Loucy (cell line): ENCODE measurements at regions not wholly inside any gene's neighbourhood (a gene's known extent, or its start where the extent isn't known, plus 50 kb on each side); places are given as distances from the start of the nearest gene placed in this dataset.

Source experiments
- H2AFZ ChIP-seq: fragments of 200-600 bp; sonication (generic); 2 replicates; pipeline ENCODE4 v1.6.0; 2016; ENCODE audit warnings: antibody characterized with exemption, mild to moderate bottlenecking, low read length, moderate library complexity
- H3F3A ChIP-seq: fragments of 200-600 bp; 2 replicates; pipeline ENCODE4 v1.6.0; 2016; ENCODE audit warnings: antibody characterized with exemption, low read depth, mild to moderate bottlenecking
- H3K27me3 ChIP-seq: fragments of 200-600 bp; sonication (generic); 2 replicates; pipeline ENCODE4 v1.6.1; 2014; ENCODE audit warnings: low read length, mild to moderate bottlenecking; ENCODE audit not compliant: insufficient read depth, poor library complexity, severe bottlenecking
- H3K36me3 ChIP-seq: fragments of 200-600 bp; sonication (generic); 2 replicates; pipeline ENCODE4 v1.6.1; 2016; ENCODE audit warnings: low read length; ENCODE audit not compliant: insufficient read depth
- H3K4me1 ChIP-seq: fragments of 200-600 bp; sonication (generic); 2 replicates; pipeline ENCODE4 v1.5.1; 2014; ENCODE audit warnings: low read length, mild to moderate bottlenecking; ENCODE audit not compliant: insufficient read depth, poor library complexity, severe bottlenecking
- H3K4me2 ChIP-seq: fragments of 200-600 bp; sonication (generic); 2 replicates; pipeline ENCODE4 v1.6.0; 2014; ENCODE audit warnings: antibody characterized with exemption, low read length, low read depth, mild to moderate bottlenecking; ENCODE audit not compliant: poor library complexity, severe bottlenecking
- H3K4me3 ChIP-seq: fragments of 200-600 bp; sonication (generic); 2 replicates; pipeline ENCODE4 v1.5.1; 2014; ENCODE audit warnings: low read length, mild to moderate bottlenecking, mixed read lengths; ENCODE audit not compliant: poor library complexity, severe bottlenecking
- H3K79me2 ChIP-seq: fragments of 200-600 bp; sonication (generic); 2 replicates; pipeline ENCODE4 v1.6.1; 2014; ENCODE audit warnings: low read length; ENCODE audit not compliant: insufficient read depth
- H3K9ac ChIP-seq: fragments of 200-600 bp; sonication (generic); 2 replicates; pipeline ENCODE4 v1.6.0; 2014; ENCODE audit warnings: mild to moderate bottlenecking, low read depth, low read length, moderate library complexity; ENCODE audit not compliant: poor library complexity, severe bottlenecking
- H3K9me2 ChIP-seq: fragments of 200-600 bp; sonication (generic); replicated peaks from 2 replicates; pipeline ENCODE4 v1.6.1; 2016; ENCODE audit warnings: low read depth, low read length, mixed read lengths
- H3K9me3 ChIP-seq: fragments of 200-600 bp; sonication (generic); 2 replicates; pipeline ENCODE4 v1.6.1; 2014; ENCODE audit warnings: mild to moderate bottlenecking, antibody characterized with exemption, low read length, low read depth; ENCODE audit not compliant: insufficient read depth
- H4K20me1 ChIP-seq: fragments of 200-600 bp; sonication (generic); 2 replicates; pipeline ENCODE4 v1.6.0; 2014; ENCODE audit warnings: antibody characterized with exemption, low read length, mild to moderate bottlenecking; ENCODE audit not compliant: insufficient read depth, poor library complexity, severe bottlenecking
- EZH2phosphoT487 ChIP-seq: fragments of 200-600 bp; IDR thresholded peaks from 2 replicates; pipeline ENCODE4 v1.6.1; 2018; ENCODE audit warnings: antibody characterized with exemption, mild to moderate bottlenecking, moderate library complexity, borderline replicate concordance
- TF ChIP-seq, protein P1 (sequence below): fragments of 200-600 bp; sonication (generic); conservative IDR thresholded peaks from 2 replicates; pipeline ENCODE4 v1.5.1; 2014; ENCODE audit warnings: mild to moderate bottlenecking, antibody characterized with exemption, low read length

DNA sequence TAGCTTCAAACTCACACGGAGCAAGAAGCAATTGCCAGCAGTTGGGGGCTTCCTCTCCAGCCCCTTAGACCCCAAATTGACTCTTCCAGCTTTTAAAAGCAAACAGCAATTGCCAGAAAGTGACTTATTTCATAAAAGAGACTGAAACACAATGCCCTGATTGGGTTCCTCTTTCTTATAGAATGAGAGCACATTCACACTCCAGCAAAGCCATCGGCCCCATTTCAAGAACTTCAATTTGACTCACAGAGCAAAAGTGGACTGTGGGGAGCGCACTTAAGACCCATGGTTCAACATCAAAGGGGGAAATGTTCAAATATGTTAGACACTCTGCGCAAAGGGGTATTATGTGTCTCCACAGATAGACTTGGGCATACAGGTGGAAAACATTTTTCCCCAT is 484.7 kb downstream of the BCL11A start:
- TF ChIP-seq EZH2phosphoT487 = no peak
- TF ChIP-seq, protein P1, sequence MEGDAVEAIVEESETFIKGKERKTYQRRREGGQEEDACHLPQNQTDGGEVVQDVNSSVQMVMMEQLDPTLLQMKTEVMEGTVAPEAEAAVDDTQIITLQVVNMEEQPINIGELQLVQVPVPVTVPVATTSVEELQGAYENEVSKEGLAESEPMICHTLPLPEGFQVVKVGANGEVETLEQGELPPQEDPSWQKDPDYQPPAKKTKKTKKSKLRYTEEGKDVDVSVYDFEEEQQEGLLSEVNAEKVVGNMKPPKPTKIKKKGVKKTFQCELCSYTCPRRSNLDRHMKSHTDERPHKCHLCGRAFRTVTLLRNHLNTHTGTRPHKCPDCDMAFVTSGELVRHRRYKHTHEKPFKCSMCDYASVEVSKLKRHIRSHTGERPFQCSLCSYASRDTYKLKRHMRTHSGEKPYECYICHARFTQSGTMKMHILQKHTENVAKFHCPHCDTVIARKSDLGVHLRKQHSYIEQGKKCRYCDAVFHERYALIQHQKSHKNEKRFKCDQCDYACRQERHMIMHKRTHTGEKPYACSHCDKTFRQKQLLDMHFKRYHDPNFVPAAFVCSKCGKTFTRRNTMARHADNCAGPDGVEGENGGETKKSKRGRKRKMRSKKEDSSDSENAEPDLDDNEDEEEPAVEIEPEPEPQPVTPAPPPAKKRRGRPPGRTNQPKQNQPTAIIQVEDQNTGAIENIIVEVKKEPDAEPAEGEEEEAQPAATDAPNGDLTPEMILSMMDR = no peak
- no peaks in the 10 kb centered on the region for H3K79me2 ChIP-seq
- H3K36me3 ChIP-seq = no peaks in the 10 kb centered on the region
- H3K4me2 ChIP-seq = no peak overlapping the region
- H3K4me3 ChIP-seq = no peak overlapping the region
- no peaks in the 10 kb centered on the region for H3K9me3 ChIP-seq
- H4K20me1 ChIP-seq = no peaks in the 10 kb centered on the region
- no peak overlapping the region for H3K9ac ChIP-seq
- H2AFZ ChIP-seq = no peak overlapping the region
- H3K27me3 ChIP-seq = no peaks in the 10 kb centered on the region
- H3F3A ChIP-seq = no peaks in the 10 kb centered on the region
- no peaks in the 10 kb centered on the region for H3K9me2 ChIP-seq
- H3K4me1 ChIP-seq = no peaks in the 10 kb centered on the region

DNA sequence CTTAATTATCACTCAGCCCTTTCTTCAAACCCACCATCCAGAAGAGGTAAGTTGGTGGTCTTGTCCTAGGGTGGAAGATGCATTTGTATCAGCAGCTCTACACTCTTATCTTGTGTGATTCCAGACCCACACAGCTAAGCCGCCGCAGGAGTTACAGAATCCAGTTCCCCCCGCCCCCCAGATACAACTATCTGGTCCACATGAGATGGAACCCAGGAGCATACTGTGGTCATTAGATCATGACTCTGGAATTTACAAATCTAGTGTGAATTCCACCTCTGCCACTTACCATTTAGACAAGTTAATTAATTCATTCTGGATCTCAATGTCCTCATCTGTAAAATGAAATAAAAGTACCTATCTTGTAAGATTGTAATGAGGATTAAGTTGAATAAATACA is 486.4 kb downstream of the BCL11A start:
- Histone ChIP-seq H3K79me2 (no peaks in the 10 kb centered on the region), H3F3A (no peaks in the 10 kb centered on the region), H3K4me1 (no peaks in the 10 kb centered on the region), H3K9me3 (no peaks in the 10 kb centered on the region), H2AFZ (no peak overlapping the region), H3K36me3 (no peaks in the 10 kb centered on the region), H3K9me2 (no peaks in the 10 kb centered on the region), H3K4me2 (no peak overlapping the region), H4K20me1 (no peaks in the 10 kb centered on the region), H3K9ac (no peak overlapping the region), H3K27me3 (no peaks in the 10 kb centered on the region), H3K4me3 (no peak overlapping the region)
- TF ChIP-seq EZH2phosphoT487 = no peak
- TF ChIP-seq, protein P1 = no peak

DNA sequence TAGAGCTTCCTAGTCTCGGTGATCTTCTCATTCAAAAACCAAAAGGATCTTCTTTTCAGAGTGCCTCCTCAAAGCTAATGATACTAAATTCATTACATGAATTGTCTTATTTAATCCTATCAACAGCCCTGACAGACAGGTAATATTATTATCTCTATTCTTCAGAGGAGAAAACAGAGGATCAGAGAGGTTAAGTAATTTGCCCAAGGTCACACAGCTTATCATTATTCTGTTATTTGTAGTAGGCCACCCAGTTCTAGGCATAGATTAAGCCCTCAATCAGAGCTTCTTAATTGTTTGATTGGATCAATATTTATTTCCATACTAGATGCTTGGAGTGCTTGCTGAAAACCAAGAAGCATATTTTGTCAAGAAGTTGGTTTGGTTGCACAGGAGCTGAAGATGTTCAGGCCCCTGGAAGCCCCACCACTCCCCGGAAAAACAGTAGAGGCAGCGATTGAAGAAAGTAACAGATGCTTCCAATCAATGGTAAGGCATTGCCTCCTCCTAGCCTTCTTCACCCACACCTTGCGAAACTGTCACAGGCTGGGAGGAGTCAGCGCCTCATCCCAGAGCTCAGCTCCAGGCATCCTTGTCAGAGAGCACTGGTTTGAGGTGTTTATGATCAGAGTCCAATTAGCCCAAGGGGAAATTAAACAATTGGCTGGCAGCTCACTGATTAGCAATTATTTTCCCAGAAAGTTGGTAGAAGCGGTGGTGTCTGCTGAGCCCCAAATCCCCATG is 487.2 kb downstream of the BCL11A start:
- no peak overlapping the region for H3K4me2 ChIP-seq
- no peaks in the 10 kb centered on the region for H3K9me2 ChIP-seq
- H3F3A ChIP-seq = no peaks in the 10 kb centered on the region
- no peak overlapping the region for H3K4me3 ChIP-seq
- H3K4me1 ChIP-seq = no peaks in the 10 kb centered on the region
- H3K36me3 ChIP-seq = no peaks in the 10 kb centered on the region
- H3K79me2 ChIP-seq = no peaks in the 10 kb centered on the region
- no peaks in the 10 kb centered on the region for H4K20me1 ChIP-seq
- H2AFZ ChIP-seq = no peak overlapping the region
- H3K9ac ChIP-seq = no peak overlapping the region
- TF ChIP-seq, protein P1 = no peak
- TF ChIP-seq EZH2phosphoT487 = no peak
- no peaks in the 10 kb centered on the region for H3K9me3 ChIP-seq
- H3K27me3 ChIP-seq = no peaks in the 10 kb centered on the region
